Neuronal stem cell (in vitro differentiated cells): ENCODE measurements at regions not wholly inside any gene's neighbourhood (a gene's known extent, or its start where the extent isn't known, plus 50 kb on each side); places are given as distances from the start of the nearest gene placed in this dataset.

Experiments used
- DNase-seq: peaks from one replicate; pipeline ENCODE4 v3.0.0-alpha.2; 2013; ENCODE audit warnings: low spot score
- H2AFZ ChIP-seq: one replicate; pipeline ENCODE4 v1.6.1; 2013; ENCODE audit warnings: mild to moderate bottlenecking, low read length, inconsistent platforms
- H2AK5ac ChIP-seq: 2 replicates; pipeline ENCODE4 v1.6.1; 2013; ENCODE audit warnings: low read depth, mild to moderate bottlenecking, inconsistent platforms, low read length, moderate library complexity, mixed read lengths
- H2BK120ac ChIP-seq: 2 replicates; pipeline ENCODE4 v1.6.1; 2013; ENCODE audit warnings: low read depth, mild to moderate bottlenecking, inconsistent platforms, low read length, moderate library complexity, mixed read lengths
- H2BK12ac ChIP-seq: one replicate; pipeline ENCODE4 v1.6.1; 2013; ENCODE audit warnings: low read length, inconsistent platforms
- H2BK15ac ChIP-seq: 2 replicates; pipeline ENCODE4 v1.6.1; 2013; ENCODE audit warnings: mild to moderate bottlenecking, low read length, inconsistent platforms, mixed read lengths
- H2BK5ac ChIP-seq: one replicate; pipeline ENCODE4 v1.6.1; 2013; ENCODE audit warnings: inconsistent platforms, mild to moderate bottlenecking, low read length, moderate library complexity
- H3K14ac ChIP-seq: one replicate; pipeline ENCODE4 v1.6.1; 2013; ENCODE audit warnings: low read length, inconsistent platforms
- H3K18ac ChIP-seq: 2 replicates; pipeline ENCODE4 v1.6.1; 2013; ENCODE audit warnings: low read length, inconsistent platforms
- H3K23ac ChIP-seq: 2 replicates; pipeline ENCODE4 v1.6.1; 2013; ENCODE audit warnings: low read depth, mild to moderate bottlenecking, mixed read lengths, low read length, inconsistent platforms; ENCODE audit not compliant: poor library complexity
- H3K27ac ChIP-seq: replicated peaks from 3 replicates; pipeline ENCODE4 v1.5.1; 2013; ENCODE audit warnings: low read length, inconsistent platforms
- H3K27me3 ChIP-seq, 3 experiments: 2 replicates each; pipeline ENCODE4 v1.6.1; 2013; ENCODE audit warnings: low read length in 3 of 3, mild to moderate bottlenecking in 2 of 3, inconsistent platforms in 1 of 3, low read depth in 1 of 3, mixed read lengths in 1 of 3, moderate library complexity in 1 of 3; ENCODE audit not compliant: control insufficient read depth in 3 of 3, insufficient read depth in 3 of 3
- H3K36me3 ChIP-seq, 2 donors: replicated peaks in 1 of 2; 2 replicates each; pipeline ENCODE4 v1.6.1; 2013; ENCODE audit warnings: low read length in 2 of 2; ENCODE audit not compliant: control insufficient read depth in 2 of 2, insufficient read depth in 2 of 2
- H3K4ac ChIP-seq: 2 replicates; pipeline ENCODE4 v1.6.1; 2013; ENCODE audit warnings: inconsistent platforms, mild to moderate bottlenecking, low read length, moderate library complexity
- H3K4me1 ChIP-seq, 2 donors: 1 replicate in 1 of 2; 2 replicates in 1 of 2; pipeline ENCODE4 v1.6.1; 2013; ENCODE audit warnings: low read length in 2 of 2, low read depth in 1 of 2; ENCODE audit not compliant: control insufficient read depth in 2 of 2, insufficient read depth in 1 of 2
- H3K4me2 ChIP-seq: one replicate; pipeline ENCODE4 v1.6.1; 2013; ENCODE audit warnings: mild to moderate bottlenecking, low read length, inconsistent platforms; ENCODE audit not compliant: insufficient read depth, poor library complexity, severe bottlenecking
- H3K4me3 ChIP-seq, 2 donors: 2 replicates each; pipeline ENCODE4 v1.5.1; 2013; ENCODE audit warnings: low read length in 2 of 2, mild to moderate bottlenecking in 2 of 2, inconsistent platforms in 1 of 2, moderate library complexity in 1 of 2
- H3K79me1 ChIP-seq: one replicate; pipeline ENCODE4 v1.6.1; 2013; ENCODE audit warnings: low read depth, mild to moderate bottlenecking, inconsistent platforms, low read length, moderate library complexity
- H3K9ac ChIP-seq: one replicate; pipeline ENCODE4 v1.6.1; 2013; ENCODE audit warnings: mild to moderate bottlenecking, low read depth, low read length, inconsistent platforms; ENCODE audit not compliant: poor library complexity
- H3K9me3 ChIP-seq, 2 donors: replicated peaks in 1 of 2; 2 replicates each; pipeline versions ENCODE3 to v1.6.1; 2013; ENCODE audit warnings: low read length in 2 of 2, mild to moderate bottlenecking in 2 of 2, inconsistent platforms in 1 of 2, low read depth in 1 of 2, mixed read lengths in 1 of 2, moderate library complexity in 1 of 2; ENCODE audit not compliant: control insufficient read depth in 2 of 2, insufficient read depth in 1 of 2
- H4K8ac ChIP-seq: one replicate; pipeline ENCODE4 v1.6.1; 2013; ENCODE audit warnings: low read depth, mild to moderate bottlenecking, inconsistent platforms, low read length, moderate library complexity
- H4K91ac ChIP-seq: one replicate; pipeline ENCODE4 v1.6.1; 2013; ENCODE audit warnings: low read length, low read depth, mild to moderate bottlenecking, inconsistent platforms; ENCODE audit not compliant: poor library complexity
- WGBS, 2 donors: extraction: QIAGEN DNeasy Blood & Tissue Kit; methylation state at CpG; one replicate each; pipeline ENCODE4 v1.1.7; 2013; ENCODE audit warnings: missing lambda C conversion rate in 2 of 2, mixed read lengths in 1 of 2; ENCODE audit not compliant: insufficient read length in 2 of 2, insufficient replicate concordance in 1 of 2; ENCODE audit errors: extremely low coverage in 2 of 2; 5-methylcytosine and 5-hydroxymethylcytosine counted together

DNA sequence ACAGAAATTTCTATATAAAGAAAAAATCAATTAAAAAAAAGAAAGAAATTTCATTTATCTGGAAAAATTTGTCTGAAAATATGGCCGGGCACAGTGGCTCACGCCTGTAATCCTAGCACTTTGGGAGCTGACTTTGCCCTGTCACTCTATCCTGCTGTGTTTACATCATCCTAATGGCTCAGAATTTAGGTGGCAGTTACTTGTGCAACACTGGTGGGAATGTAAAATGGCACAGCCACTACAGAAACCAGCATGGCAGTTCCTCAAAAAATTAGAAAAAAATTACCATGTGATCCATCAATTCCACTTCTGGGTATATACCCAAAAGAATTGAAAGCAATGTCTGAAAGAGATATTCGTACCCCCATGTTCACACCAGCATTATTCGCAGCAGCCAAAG, 405.2 kb upstream of the AUTS2 start:
- Histone ChIP-seq H2AK5ac (no peak overlapping the region), H2BK15ac (no peak overlapping the region), H3K23ac (no peak overlapping the region), H3K9ac (no peak overlapping the region), H3K18ac (no peak overlapping the region), H3K27me3 (no peaks in the 10 kb centered on the region), H3K4me2 (no peak overlapping the region), H3K4me1 (no peaks in the 10 kb centered on the region), H3K4me3 (no peak overlapping the region), H2BK5ac (no peak overlapping the region), H4K8ac (no peak overlapping the region), H3K79me1 (no peaks in the 10 kb centered on the region), H2BK120ac (no peak overlapping the region), H3K4ac (no peak overlapping the region), H3K9me3 (no peaks in the 10 kb centered on the region), H4K91ac (no peak overlapping the region), H2BK12ac (no peak overlapping the region), H3K14ac (no peak overlapping the region), H2AFZ (no peak overlapping the region), H3K27ac (no peak overlapping the region), H3K36me3 (no peaks in the 10 kb centered on the region)
- no CpG with 5 or more reads among the region's 4 CpGs for WGBS, 2 donors
- DNase-seq, result no peak

DNA sequence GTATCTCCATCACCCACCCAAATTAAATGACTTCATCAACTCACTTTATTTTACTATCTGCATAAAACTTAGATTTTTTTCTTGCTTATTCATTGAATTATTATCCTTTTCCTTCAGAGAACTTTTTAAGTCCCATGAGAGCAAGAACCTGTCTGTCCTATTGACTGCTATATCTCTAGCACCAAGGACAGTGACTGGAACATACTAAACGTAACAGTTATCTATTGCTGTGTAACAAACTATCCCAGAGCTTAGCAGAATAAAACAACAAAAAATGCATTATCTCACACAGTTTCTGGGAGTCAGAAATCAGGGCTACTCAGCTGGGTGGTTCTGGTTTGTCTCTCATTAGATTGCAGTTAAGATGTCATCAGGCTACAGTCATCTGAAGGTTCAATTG, 401.7 kb upstream of the AUTS2 start:
- Histone ChIP-seq H3K9me3 (peaks cover 0 to 2% of the 10 kb centered on the region in 2 donors), H2AFZ (no peak overlapping the region), H4K91ac (no peak overlapping the region), H3K18ac (no peak overlapping the region), H2BK12ac (no peak overlapping the region), H3K14ac (no peak overlapping the region), H3K9ac (no peak overlapping the region), H3K4ac (no peak overlapping the region), H3K27ac (no peak overlapping the region), H2BK120ac (no peak overlapping the region), H3K27me3 (no peaks in the 10 kb centered on the region), H3K4me2 (no peak overlapping the region), H3K23ac (no peak overlapping the region), H4K8ac (no peak overlapping the region), H2BK5ac (no peak overlapping the region), H3K4me1 (no peaks in the 10 kb centered on the region), H2AK5ac (no peak overlapping the region), H3K36me3 (no peaks in the 10 kb centered on the region), H3K4me3 (no peak overlapping the region), H2BK15ac (no peak overlapping the region), H3K79me1 (no peaks in the 10 kb centered on the region)
- no peak for DNase-seq
- no CpG with 5 or more reads among the region's 1 CpG for WGBS, 2 donors

DNA sequence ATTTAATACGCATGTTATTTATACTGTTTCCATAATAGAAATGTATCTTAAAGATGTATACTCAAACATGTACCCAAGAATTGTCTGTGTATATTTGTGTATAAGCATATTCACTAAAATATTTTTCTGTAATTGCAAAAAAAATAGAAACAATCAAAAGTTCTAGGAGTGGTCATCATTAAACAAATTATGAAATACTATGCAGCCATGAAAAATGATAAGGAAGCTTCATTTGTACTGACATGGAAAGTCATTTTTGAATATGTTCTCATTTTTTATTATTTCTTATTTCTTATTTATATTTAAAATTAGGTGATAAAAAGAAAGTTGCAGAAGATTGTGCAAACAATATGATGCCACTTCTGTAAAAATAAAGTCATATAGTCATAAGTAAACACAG, 400.0 kb upstream of the AUTS2 start:
- Histone ChIP-seq H3K14ac (no peak overlapping the region), H3K4ac (no peak overlapping the region), H3K23ac (no peak overlapping the region), H3K9ac (no peak overlapping the region), H3K4me3 (no peak overlapping the region), H3K36me3 (no peaks in the 10 kb centered on the region), H4K8ac (no peak overlapping the region), H2AFZ (no peak overlapping the region), H4K91ac (no peak overlapping the region), H2BK15ac (no peak overlapping the region), H3K18ac (no peak overlapping the region), H3K9me3 (peaks cover 0 to 2% of the 10 kb centered on the region in 2 donors), H3K27ac (no peak overlapping the region), H2BK120ac (no peak overlapping the region), H2AK5ac (no peak overlapping the region), H3K27me3 (no peaks in the 10 kb centered on the region), H3K4me2 (no peak overlapping the region), H3K79me1 (no peaks in the 10 kb centered on the region), H3K4me1 (no peaks in the 10 kb centered on the region), H2BK5ac (no peak overlapping the region), H2BK12ac (no peak overlapping the region)
- DNase-seq, result no peak
- no CpG with 5 or more reads among the region's 1 CpG for WGBS, 2 donors

DNA sequence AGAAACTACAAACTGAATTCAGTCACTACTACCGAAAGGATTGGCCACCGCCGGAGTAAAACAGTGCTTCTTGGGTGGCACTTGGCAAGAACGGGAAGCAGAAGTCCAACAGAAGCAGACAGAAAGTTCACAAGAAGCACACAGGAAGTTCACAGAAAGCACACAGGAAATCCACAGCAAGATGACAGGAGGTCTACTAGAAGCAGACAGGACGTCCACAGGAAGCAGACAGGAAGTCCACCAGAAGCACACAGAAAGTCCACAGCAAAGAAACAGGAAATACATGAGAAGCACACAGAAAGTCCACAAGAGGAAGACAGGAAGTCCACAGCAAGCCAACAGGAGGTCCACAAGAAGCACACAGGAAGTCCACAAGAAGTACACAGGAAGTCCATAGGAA, 399.2 kb upstream of the AUTS2 start:
- DNase-seq, result no peak
- Histone ChIP-seq H3K36me3 (no peaks in the 10 kb centered on the region), H3K18ac (no peak overlapping the region), H2BK15ac (no peak overlapping the region), H2BK12ac (no peak overlapping the region), H2AK5ac (no peak overlapping the region), H3K23ac (no peak overlapping the region), H3K9ac (no peak overlapping the region), H3K4me3 (no peak overlapping the region), H3K4ac (no peak overlapping the region), H3K27me3 (no peaks in the 10 kb centered on the region), H4K91ac (no peak overlapping the region), H3K4me1 (no peaks in the 10 kb centered on the region), H3K27ac (no peak overlapping the region), H2AFZ (no peak overlapping the region), H4K8ac (no peak overlapping the region), H3K79me1 (no peaks in the 10 kb centered on the region), H2BK5ac (no peak overlapping the region), H3K4me2 (no peak overlapping the region), H3K14ac (no peak overlapping the region), H3K9me3 (peaks cover 0 to 2% of the 10 kb centered on the region in 2 donors), H2BK120ac (no peak overlapping the region)
- no CpG with 5 or more reads among the region's 5 CpGs for WGBS, 2 donors
